Ovary (tissue), 7 donors: ENCODE measurements at regions not wholly inside any gene's neighbourhood (a gene's known extent, or its start where the extent isn't known, plus 50 kb on each side); places are given as distances from the start of the nearest gene placed in this dataset.

Experiments
- DNase-seq, 5 donors: peaks; one replicate each; pipeline ENCODE4 v3.0.0-alpha.2; 2019 to 2020
- H3K27ac ChIP-seq, 2 donors: fragments of 200-600 bp; one replicate each; pipeline versions ENCODE4 v1.5.1 to v1.8.0; 2019 to 2022
- H3K27me3 ChIP-seq: fragments of 200-600 bp; one replicate; pipeline ENCODE4 v1.8.0; 2022
- H3K36me3 ChIP-seq: fragments of 200-600 bp; sonication (generic); one replicate; pipeline ENCODE4 v1.5.1; 2019
- H3K4me1 ChIP-seq: one replicate; pipeline ENCODE4 v1.8.1; 2013; ENCODE audit warnings: mild to moderate bottlenecking, moderate library complexity; ENCODE audit not compliant: insufficient read depth
- H3K4me3 ChIP-seq: fragments of 200-600 bp; sonication (generic); one replicate; pipeline ENCODE4 v1.5.1; 2017
- H3K9me3 ChIP-seq, 2 donors: fragments of 200-600 bp in 1 of 2; sonication (generic) in 1 of 2; one replicate each; pipeline versions ENCODE4 v1.5.1 to v1.8.1; 2013 to 2019; ENCODE audit warnings: mild to moderate bottlenecking in 1 of 2, moderate library complexity in 1 of 2
- CTCF ChIP-seq, 3 donors: fragments of 450-650 bp in 2 of 3; fragments of 200-600 bp in 1 of 3; IDR thresholded peaks; one replicate each; pipeline versions ENCODE4 v1.5.1 to v1.8.0; 2016 to 2022; ENCODE audit warnings: antibody characterized with exemption in 3 of 3, mild to moderate bottlenecking in 1 of 3
- EP300 ChIP-seq: sonication (generic); formaldehyde crosslinking; IDR thresholded peaks from one replicate; pipeline ENCODE4 v1.6.1; 2017; ENCODE audit warnings: antibody characterized with exemption
- POLR2A ChIP-seq: fragments of 450-650 bp; IDR thresholded peaks from one replicate; pipeline ENCODE4 v1.6.1; 2017; ENCODE audit warnings: antibody characterized with exemption, mild to moderate bottlenecking, moderate library complexity
- WGBS, 3 donors: extraction: QIAGEN DNeasy Blood & Tissue Kit in 1 of 3; methylation state at CpG; one replicate each; pipeline versions ENCODE4 v1.1.5 to v1.1.7; 2013 to 2017; 5-methylcytosine and 5-hydroxymethylcytosine counted together
- intact Hi-C, 4 donors: fragments of 100-400 bp; cut with DNase I; formaldehyde crosslinking; loops; one replicate each; pipeline versions ENCODE4 v1.11.0 to v1.15.1; 2022 to 2023
- donor health status: DM: no; HTN: no; CAD: no; lungs with moderate emphysema.
- donor health status: DM: no; HTN: no; CAD: no.
- donor health status: Bipolar disorder and iron deficiency.
- donor health status: DM: no; HTN: no; CAD: no.
- donor health status: DM: yes; HTN: yes; CAD: no.

GRCh38 chr5:125134216-125135081 is 388.0 kb upstream of the ZNF608 start:
- Histone ChIP-seq H3K36me3 (no peaks in the 10 kb centered on the region), H3K9me3 (no peaks in the 10 kb centered on the region), H3K4me3 (no peak overlapping the region), H3K4me1 (no peaks in the 10 kb centered on the region), H3K27ac (no peak overlapping the region), H3K27me3 (no peaks in the 10 kb centered on the region)
- WGBS, 3 donors, result 73 to 79% (median 76%) methylated on average over 3 of the region's 3 CpGs
- no peak for DNase-seq
- intact Hi-C loops, result no loop called here
- TF ChIP-seq CTCF (IDR thresholded peaks at IDR 0.05) (no peak), EP300 (no peak), POLR2A (no peak)

GRCh38 chr5:125137535-125137934 is 391.1 kb upstream of the ZNF608 start:
- Histone ChIP-seq H3K27me3 (no peaks in the 10 kb centered on the region), H3K9me3 (no peaks in the 10 kb centered on the region), H3K4me1 (no peaks in the 10 kb centered on the region), H3K36me3 (no peaks in the 10 kb centered on the region), H3K4me3 (no peak overlapping the region), H3K27ac (no peak overlapping the region)
- 76 to 88% (median 88%) methylated on average over 3 of the region's 3 CpGs for WGBS, 3 donors
- TF ChIP-seq POLR2A, result no peak
- TF ChIP-seq CTCF (IDR thresholded peaks at IDR 0.05), result no peak
- no peak for TF ChIP-seq EP300
- intact Hi-C loops, result no loop called here
- DNase-seq, result no peak

GRCh38 chr5:125138266-125138665 is 391.8 kb upstream of the ZNF608 start:
- 23 to 48% (median 42%) methylated on average over 1 of the region's 1 CpG for WGBS, 3 donors
- TF ChIP-seq EP300 (no peak), CTCF (IDR thresholded peaks at IDR 0.05) (no peak), POLR2A (no peak)
- no peak overlapping the region for H3K27ac ChIP-seq

GRCh38 chr5:125139590-125139989 is 393.2 kb upstream of the ZNF608 start:
- no peaks in the 10 kb centered on the region for H3K9me3 ChIP-seq
- H3K4me3 ChIP-seq, result no peak overlapping the region
- TF ChIP-seq CTCF (IDR thresholded peaks at IDR 0.05) (no peak), EP300 (no peak), POLR2A (no peak)
- no peaks in the 10 kb centered on the region for H3K27me3 ChIP-seq
- no peaks in the 10 kb centered on the region for H3K36me3 ChIP-seq
- WGBS, 3 donors, result 97 to 98% (median 97%) methylated on average over 2 of the region's 2 CpGs
- no peak overlapping the region for H3K27ac ChIP-seq
- intact Hi-C loops, result no loop called here
- H3K4me1 ChIP-seq, result no peaks in the 10 kb centered on the region
- DNase-seq, result no peak

More at GRCh38 chr5:125138266-125138665, 391.8 kb upstream of the ZNF608 start:
- DNase-seq, result no peak
- no peaks in the 10 kb centered on the region for H3K36me3 ChIP-seq
- H3K4me3 ChIP-seq, result no peak overlapping the region
- H3K27me3 ChIP-seq, result no peaks in the 10 kb centered on the region
- H3K9me3 ChIP-seq, result no peaks in the 10 kb centered on the region
- no peaks in the 10 kb centered on the region for H3K4me1 ChIP-seq
- intact Hi-C loops, result no loop called here
